HepG2 (cell line): ENCODE measurements at regions not wholly inside any gene's neighbourhood (a gene's known extent, or its start where the extent isn't known, plus 50 kb on each side); places are given as distances from the start of the nearest gene placed in this dataset.

Experiments used
- EP300 ChIP-seq, 3 experiments: sonication (generic) in 1 of 3; formaldehyde crosslinking in 1 of 3; IDR thresholded peaks; 2 replicates each; pipeline versions ENCODE4 v1.5.1 to v1.6.1; 2011 to 2020; ENCODE audit warnings: low read depth in 2 of 3, low read length in 2 of 3, borderline replicate concordance in 1 of 3, improper control_type of control experiment in 1 of 3, mild to moderate bottlenecking in 1 of 3, missing genetic modification reagents in 1 of 3, moderate library complexity in 1 of 3
- EZH2 ChIP-seq: conservative IDR thresholded peaks from 2 replicates; pipeline ENCODE4 v1.6.1; 2012; ENCODE audit warnings: mild to moderate bottlenecking, low read depth, low read length, moderate library complexity
- FOXC1 ChIP-seq: sonication (generic); formaldehyde crosslinking; IDR thresholded peaks from 2 replicates; pipeline ENCODE4 v1.8.0; 2022; ENCODE audit warnings: mild to moderate bottlenecking, missing genetic modification reagents, borderline replicate concordance
- JUNB ChIP-seq: sonication (generic); formaldehyde crosslinking; IDR thresholded peaks from 2 replicates; pipeline ENCODE4 v1.8.0; 2022; ENCODE audit warnings: missing genetic modification reagents, mild to moderate bottlenecking, borderline replicate concordance
- POLR2A ChIP-seq, 2 experiments: IDR thresholded peaks; 2 replicates each; pipeline ENCODE4 v1.6.1; 2011; ENCODE audit warnings: low read depth in 2 of 2, low read length in 2 of 2, mild to moderate bottlenecking in 1 of 2, moderate library complexity in 1 of 2; ENCODE audit not compliant: insufficient read depth in 1 of 2
- RAD51 ChIP-seq: fragments of 450-650 bp; IDR thresholded peaks from 2 replicates; pipeline ENCODE4 v1.6.1; 2016; ENCODE audit warnings: borderline replicate concordance
- REPIN1 ChIP-seq: sonication (generic); formaldehyde crosslinking; IDR thresholded peaks from 2 replicates; pipeline ENCODE4 v1.8.0; 2022; ENCODE audit warnings: missing genetic modification reagents, low read depth, mild to moderate bottlenecking, borderline replicate concordance
- ZFP1 ChIP-seq: IDR thresholded peaks from 2 replicates; pipeline ENCODE4 v1.6.1; 2016
- ZNF543 ChIP-seq: sonication (generic); formaldehyde crosslinking; IDR thresholded peaks from 2 replicates; pipeline ENCODE4 v1.4.0; 2020; ENCODE audit warnings: mild to moderate bottlenecking, missing genetic modification reagents
- ZNF589 ChIP-seq: sonication (generic); formaldehyde crosslinking; conservative IDR thresholded peaks from 2 replicates; pipeline ENCODE4 v1.8.0; 2022; ENCODE audit warnings: mild to moderate bottlenecking, moderate library complexity, missing genetic modification reagents
- TF ChIP-seq, protein P1 (sequence below): sonication (generic); formaldehyde crosslinking; IDR thresholded peaks from 2 replicates; pipeline ENCODE4 v1.5.0; 2020; ENCODE audit warnings: mild to moderate bottlenecking, missing genetic modification reagents, moderate library complexity

DNA sequence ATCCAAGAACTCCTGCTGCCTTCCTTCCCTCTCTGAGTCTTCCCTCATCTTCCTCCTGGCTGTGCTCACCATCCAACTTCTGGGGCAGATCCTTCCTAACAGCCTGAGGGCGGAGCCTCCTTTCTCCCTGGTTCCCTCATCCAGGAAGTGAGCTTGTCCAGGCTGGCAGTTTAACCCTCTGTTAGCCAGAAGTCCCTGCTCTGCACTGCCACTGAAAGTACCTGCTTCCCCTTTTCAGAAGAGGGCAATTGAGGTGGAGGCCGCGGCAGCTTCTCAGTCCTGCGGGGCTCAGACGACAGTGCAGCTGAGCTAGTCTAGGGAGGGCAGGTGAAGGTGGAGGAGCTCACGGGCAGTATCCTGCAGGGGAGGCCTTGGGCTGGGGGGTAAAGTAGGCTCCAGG, 149.1 kb downstream of the FCRL5 start:
- TF ChIP-seq ZFP1 (CRISPR knock-in tag) (no peak), JUNB (CRISPR knock-in tag) (no peak), FOXC1 (CRISPR knock-in tag) (no peak), EZH2 (no peak), REPIN1 (no peak), ZNF543 (no peak), EP300 (IDR thresholded peaks at IDR 0.05; ENCODE audit: low read depth in 2 of 2, low read length in 2 of 2) (no peak), EP300 (CRISPR knock-in tag; IDR thresholded peaks at IDR 0.05; ENCODE audit: borderline replicate concordance) (no peak), RAD51 (no peak), ZNF589 (CRISPR knock-in tag) (no peak), POLR2A (IDR thresholded peaks at IDR 0.05; ENCODE audit: insufficient read depth in 1 of 2, low read depth in 2 of 2, low read length in 2 of 2) (no peak)
- TF ChIP-seq, protein P1, sequence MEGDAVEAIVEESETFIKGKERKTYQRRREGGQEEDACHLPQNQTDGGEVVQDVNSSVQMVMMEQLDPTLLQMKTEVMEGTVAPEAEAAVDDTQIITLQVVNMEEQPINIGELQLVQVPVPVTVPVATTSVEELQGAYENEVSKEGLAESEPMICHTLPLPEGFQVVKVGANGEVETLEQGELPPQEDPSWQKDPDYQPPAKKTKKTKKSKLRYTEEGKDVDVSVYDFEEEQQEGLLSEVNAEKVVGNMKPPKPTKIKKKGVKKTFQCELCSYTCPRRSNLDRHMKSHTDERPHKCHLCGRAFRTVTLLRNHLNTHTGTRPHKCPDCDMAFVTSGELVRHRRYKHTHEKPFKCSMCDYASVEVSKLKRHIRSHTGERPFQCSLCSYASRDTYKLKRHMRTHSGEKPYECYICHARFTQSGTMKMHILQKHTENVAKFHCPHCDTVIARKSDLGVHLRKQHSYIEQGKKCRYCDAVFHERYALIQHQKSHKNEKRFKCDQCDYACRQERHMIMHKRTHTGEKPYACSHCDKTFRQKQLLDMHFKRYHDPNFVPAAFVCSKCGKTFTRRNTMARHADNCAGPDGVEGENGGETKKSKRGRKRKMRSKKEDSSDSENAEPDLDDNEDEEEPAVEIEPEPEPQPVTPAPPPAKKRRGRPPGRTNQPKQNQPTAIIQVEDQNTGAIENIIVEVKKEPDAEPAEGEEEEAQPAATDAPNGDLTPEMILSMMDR (CRISPR knock-in tag) = no peak
